ENCODE measurements at regions not wholly inside any gene's neighbourhood (a gene's known extent, or its start where the extent isn't known, plus 50 kb on each side); places are given as distances from the start of the nearest gene placed in this dataset.

GRCh38 chr2:56860991-56861390 lies 677.2 kb downstream of the CCDC85A start:
- TF ChIP-seq EZH2phosphoT487 (IDR thresholded peaks at IDR 0.05; ENCODE audit: insufficient read depth, low read depth): no peak
- no peak for TF ChIP-seq EZH2 (IDR thresholded peaks at IDR 0.05; ENCODE audit: insufficient read depth, poor library complexity, severe bottlenecking)

Measured in GM23248 (cell line).